Effector CD4-positive, alpha-beta T cell (primary cell): ENCODE measurements at regions not wholly inside any gene's neighbourhood (a gene's known extent, or its start where the extent isn't known, plus 50 kb on each side); places are given as distances from the start of the nearest gene placed in this dataset.
"Not testable (repeated sequence)": the region's sequence is repeated elsewhere in the genome, so short reads cannot be mapped to it uniquely, and the experiment has no call there.

ENCODE experiments used
- DNase-seq: peaks from one replicate; pipeline ENCODE4 v3.0.0-alpha.2; 2020

DNA sequence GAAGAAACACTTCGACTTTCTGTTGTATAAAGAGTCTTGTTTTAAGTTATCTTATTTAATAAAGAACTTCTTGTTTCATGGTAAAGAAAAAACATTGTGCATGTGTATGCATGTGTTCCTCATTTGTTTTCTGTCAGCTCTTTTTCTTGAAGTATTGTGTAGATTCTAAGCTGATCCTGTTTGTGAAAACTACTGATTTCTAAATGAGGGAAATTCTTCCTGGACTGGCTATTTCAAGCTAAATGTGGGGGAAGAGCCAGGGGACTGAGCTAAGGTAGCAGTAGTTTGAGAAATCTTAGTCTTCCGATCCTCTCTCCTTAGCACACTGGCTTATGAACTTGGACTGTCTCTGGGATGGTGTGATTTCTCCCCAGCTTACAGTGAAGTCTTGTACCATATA is 56.4 kb upstream of the RBMS1 start:
- no peak for DNase-seq

DNA sequence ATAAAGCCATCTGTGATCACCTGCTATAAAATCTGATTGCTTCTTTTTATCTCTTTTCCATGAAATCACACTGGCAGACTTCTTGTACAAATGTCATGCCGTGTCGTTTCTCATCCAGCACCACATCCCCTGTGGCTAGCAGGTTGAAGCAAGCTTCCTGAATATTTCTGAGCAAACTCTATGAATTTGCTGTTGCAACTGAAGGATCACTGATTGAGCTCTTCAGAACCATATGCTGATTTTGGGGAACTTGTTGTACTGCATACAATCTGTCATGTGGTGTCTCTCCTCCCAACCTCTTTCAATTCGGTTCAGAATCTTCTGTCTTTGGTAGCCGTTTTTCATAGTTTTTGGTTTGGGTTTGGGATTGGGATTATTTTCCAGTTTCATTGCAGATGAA is 57.7 kb upstream of the RBMS1 start:
- DNase-seq, result no peak

DNA sequence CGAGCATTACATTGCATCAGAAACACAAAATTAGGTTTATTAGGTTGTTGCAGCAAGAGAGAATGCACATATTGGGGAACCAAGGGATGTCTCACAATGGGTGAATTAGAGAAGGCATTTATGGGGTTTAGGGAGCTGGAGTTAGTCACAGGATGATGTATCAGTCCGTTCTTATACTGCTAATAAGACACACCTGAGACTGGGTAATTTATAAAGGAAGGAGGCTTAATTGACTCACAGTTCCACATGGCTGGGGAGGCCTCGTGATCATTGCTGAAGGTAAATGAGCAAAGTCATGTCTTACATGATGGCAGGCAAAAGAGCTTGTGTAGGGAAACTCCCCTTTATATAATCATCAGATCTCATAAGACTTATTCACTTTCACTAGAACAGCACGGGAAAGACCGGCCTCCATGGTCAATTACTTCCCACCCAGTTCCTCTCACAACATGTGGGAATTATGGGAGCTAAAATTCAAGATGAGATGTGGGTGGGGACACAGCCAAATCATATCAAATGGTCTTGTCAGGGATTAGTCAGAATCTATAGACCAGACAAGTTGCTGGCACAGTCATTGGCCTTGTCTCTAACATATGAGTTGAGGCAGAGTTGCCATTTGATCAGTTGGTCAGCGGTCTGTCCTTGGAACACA is 61.9 kb upstream of the RBMS1 start:
- DNase-seq, result no peak

DNA sequence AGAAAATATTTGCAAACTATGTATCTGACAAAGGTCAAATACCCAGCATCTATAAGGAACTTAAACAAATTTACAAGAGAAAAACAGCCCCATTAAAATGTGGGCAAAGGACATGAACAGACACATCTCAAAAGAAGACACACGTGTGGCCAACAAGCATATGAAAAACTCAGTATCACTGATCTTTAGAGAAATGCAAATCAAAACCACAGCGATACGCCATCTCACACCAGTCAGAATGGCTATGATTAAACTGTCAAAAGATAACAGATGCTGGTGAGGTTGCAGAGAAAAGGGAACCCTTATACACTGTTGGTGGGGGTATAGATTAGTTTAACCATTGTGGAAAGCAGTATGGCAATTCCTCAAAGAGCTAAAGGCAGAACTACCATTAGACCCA is 64.3 kb upstream of the RBMS1 start:
- no peak for DNase-seq

DNA sequence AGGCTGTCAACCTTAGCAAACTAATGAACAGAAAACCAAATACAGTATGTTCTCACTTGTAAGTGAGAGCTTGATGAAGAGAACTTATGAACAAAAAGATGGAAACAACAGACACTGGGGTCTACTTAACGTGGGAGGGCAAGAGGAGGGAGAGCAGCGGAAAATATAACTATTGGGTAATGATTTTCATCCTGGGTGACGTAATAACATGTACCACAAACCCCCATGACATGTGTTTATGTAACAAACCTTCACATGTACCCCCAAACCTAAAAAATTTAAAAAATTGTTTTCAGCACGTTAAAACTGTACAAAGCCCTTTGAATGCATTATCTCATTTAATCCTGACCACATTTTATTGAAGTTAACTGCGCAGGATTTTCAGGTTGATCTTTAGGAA is 64.9 kb upstream of the RBMS1 start:
- no peak for DNase-seq

DNA sequence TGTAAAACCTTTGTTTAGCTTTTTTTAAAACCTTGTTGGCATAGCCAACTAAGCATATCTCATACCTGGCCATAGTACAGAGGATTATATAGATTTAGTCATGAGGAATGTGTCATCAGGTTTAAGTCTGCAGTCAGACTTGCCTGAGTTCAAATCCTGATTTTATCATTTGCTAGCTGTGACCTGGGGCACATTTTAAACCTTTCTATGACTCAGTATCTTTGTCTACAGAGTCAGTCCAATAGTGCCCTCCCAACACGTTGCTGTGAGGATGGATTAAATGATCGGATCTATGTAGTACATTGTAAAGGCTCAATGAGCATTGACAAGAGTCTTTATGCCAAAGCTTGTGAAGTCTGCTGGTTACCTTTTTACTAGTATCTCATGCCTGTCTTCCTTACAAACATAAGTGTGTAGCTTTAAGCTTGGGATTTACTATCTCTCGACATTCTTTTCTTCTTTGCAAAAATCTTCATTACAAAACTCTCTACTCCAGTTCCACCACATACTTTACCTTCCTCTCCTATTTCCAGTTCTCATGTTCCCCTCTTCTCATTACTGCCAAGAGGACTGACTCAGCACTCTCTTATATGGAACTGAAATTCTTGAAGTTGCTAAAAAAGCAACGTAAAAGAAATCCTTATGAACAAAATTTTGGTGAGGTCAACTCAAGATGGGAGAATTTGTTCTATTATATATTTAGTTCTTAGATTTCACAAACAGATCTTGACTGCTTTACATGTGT is 68.1 kb upstream of the RBMS1 start:
- DNase-seq, result no peak

DNA sequence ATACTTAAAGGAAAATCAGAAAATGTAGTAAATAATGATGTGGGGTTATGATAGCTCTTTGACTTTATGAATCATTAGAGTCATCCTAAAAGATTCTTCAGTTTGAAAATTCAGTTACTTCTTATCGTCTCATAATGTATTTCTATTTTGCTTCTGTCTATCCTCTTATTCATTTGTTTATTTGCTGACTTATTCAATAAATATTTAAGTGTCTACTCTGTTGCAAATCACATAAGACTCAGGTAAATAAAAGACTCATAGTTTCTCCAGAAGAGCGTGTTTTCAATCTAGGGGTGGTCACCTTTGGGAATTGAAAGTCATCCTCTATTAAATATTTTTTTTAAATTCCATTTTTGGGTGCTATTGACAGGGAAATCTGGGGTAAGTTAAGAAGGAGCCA is 69.1 kb upstream of the RBMS1 start:
- no peak for DNase-seq

DNA sequence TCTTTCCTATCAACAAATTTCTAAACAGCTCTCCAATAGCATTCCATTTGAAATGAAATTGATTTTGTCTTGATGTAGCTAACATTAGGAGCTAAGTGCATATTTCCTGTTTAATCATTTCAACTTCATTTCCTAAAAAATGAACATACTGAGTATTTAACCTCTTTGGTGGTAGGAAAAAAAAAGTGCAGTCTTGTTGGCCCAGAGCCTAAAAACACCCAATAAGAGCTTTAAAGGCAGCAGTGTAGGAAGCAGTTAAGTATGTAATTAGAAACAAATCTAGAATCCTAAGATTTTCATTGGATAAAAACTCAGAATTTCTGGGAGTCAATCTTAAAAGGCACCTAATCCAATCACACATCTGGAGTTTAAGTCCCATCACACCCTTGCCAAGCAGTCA is 71.0 kb upstream of the RBMS1 start:
- DNase-seq, result no peak

DNA sequence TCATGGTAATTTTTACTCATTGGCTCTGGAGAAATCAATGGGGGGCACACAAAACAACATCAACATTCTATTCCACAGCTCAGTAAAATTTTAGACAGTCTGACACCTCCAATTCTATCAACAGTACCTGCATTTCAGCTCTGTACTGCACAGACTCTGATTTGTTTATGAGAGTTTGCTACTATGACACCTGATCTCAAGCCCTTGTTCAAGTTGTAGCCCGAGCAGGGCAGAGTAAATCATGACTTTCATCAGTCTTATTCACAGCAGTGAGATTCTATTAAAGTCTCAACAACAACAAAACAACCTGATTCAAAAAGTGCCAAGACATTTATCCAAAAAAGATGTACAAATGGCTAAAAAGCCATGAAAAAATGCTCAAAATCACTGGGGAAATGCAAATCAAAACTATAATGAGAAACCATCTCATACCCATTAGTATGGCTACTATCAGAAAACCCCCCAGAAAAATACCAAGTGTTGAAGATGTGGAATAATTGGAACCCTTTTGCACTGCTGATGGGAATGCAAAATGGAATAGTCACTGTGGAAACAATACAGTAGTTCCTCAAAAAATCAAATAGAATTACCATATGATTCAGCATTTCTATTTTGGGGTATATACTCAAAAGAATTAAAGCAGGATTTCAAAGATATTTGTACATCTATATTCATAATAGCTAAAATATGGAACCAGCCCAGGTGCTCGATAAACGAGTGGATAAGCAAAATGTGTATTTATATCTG is 71.7 kb upstream of the RBMS1 start:
- no peak for DNase-seq

DNA sequence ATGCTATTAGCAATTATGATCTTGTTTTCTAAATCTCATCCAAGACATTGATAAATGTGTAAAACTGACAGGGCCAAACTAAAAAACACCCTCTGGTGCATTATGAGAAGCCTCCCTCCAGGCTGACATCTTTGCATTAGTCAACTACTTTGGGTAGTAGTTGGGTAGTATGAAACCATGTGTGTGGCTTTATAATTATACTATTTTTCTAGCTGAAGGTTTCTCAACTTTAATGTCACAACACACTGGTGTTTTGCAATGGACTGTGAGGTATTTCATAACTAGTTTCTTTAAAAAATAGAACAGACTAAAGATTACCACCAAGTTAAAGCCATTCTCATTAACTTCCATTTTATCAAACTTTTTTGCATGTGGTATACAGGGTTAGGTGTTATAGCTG is 73.1 kb upstream of the RBMS1 start:
- no peak for DNase-seq

DNA sequence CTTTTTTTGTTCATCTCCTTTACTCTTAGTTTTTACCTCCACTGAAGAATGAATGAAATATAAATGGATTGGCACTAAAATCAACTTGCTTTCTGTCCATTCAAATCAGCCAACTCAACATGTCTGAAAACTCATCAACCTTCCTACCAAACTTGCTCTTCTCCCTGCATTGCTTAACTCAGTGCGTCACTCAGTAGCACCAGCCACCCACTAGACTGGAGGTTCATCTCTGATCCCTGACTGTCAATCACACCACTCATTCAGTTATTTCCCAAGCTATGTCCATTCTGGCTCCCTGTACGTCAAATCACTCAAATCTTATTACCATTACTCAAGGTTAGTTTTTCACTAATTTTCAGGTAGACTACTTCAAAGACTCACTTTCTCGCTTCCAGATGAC is 75.2 kb upstream of the RBMS1 start:
- DNase-seq, result no peak

DNA sequence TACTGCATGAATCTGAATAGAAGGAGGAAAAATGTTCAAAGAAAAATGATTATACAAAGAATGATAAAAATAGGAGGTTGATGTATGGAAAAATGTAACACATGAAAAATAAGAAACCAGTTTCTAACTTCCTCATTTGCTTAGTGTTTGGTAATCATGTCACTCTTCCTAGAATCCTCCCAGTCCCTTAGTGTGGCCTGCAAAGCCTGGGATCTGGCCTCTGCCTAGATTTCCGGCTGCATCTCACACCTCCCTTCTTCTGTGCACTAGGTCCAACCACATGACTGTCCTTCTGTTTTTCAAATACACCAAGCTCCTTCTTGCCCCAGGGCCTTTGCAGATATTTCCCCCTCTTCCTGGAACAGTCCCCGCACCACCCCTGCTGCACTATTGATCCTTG is 76.8 kb upstream of the RBMS1 start:
- no peak for DNase-seq

DNA sequence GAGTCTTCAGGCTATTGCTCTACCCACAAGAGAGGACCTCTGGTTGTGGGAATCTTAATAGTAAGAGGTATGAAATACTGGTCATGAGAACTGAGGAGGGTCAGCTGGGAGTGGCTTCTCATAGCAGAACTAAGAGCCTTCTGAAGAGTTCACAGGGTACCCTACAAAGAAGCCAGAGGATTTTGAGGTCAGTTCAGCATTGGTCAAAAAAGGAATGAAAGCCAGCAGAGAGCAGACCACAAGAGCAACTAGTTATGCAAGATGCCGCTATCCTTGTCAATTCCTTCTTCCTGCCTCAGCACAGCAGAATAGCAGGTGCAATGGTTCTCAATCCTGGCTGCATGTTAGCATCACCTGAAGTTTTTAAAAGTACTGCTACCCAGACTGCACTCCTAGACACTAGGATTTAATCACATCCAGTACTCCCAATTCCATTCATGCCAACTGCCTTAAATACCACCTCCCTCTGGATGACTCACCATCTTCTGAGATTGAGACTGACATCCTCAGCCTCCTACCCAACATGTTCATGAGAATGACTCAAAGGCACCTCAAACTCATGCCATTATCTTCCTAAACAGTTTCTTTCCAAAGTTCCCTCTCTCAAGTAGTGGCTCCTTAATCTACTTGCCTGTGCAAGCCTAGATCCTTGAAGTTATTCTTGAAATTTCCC is 81.0 kb upstream of the RBMS1 start:
- no peak for DNase-seq

DNA sequence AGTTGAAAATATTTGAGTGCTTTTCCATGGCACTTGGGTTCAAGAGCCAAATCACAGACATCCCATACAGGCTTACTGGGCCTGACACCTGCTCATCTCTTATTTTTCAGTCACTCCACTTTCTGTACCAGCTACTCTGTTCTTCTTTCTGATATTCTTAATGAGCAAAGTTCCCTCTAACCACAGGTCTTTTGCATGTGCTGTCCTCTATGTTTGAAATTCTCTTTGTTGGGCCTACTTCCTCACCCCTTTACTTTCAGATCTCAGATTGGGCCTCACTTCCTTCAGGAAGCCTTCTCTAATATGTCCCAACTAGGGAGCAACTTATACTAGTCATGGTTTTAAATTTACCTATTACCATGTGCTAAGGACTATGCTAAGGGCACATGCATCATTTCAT is 81.8 kb upstream of the RBMS1 start:
- no peak for DNase-seq

DNA sequence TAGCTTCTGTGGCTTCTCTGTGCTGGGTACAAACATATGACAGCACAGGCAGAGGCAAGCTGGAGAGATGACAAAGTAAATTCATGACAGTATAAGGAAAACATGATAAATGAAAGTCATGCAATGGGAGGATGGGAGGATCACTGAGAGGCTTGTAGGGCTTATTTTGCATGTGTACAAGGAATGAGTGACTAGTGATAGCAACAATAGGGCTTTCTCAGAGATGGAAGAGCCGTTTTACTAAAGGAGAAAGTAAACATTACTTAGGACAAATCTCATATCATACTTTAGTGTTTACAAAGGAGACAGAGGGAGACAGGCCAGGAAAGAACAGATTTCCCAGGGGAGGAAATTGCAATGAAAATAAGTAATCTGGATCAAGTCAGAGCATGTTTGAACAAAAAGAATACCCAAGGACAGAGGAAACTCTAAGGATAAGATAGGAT is 82.5 kb upstream of the RBMS1 start:
- no peak for DNase-seq

DNA sequence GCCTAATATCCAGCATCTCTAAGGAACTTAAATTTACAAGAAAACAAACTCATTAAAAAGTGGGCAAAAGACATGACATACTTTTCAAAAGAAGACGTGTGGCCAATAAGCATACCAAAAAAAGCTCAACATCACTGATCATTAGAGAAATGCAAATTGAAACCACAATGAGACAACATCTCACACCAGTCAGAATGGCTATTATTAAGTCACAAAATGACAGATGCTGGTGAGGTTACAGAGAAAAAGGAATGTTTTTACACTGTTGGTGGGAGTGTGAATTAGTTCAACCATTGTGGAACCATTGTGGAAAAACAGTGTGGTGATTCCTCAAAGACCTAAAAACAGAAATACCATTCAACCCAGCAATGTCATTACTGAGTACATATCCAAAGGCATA is 83.5 kb upstream of the RBMS1 start:
- DNase-seq, result not testable (repeated sequence)

DNA sequence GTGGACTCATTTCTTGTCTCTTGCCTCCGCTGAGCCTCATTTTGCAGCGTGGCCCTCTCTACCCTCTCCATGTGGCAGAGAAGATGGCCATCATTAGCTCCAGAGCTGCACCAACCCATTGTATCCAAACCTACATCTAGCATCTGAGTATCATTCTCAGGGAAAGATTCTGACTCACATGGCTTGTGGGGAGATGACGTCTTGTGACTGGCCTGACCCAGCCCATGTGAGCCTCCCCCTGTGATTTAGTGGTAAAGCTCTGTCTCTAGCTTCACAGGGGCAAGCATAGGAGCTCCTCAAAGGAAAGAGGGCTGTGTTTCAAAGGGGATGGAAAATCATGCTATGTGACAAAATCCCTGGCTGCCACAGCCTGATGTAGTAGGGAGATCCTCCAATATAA is 87.4 kb upstream of the RBMS1 start:
- no peak for DNase-seq

DNA sequence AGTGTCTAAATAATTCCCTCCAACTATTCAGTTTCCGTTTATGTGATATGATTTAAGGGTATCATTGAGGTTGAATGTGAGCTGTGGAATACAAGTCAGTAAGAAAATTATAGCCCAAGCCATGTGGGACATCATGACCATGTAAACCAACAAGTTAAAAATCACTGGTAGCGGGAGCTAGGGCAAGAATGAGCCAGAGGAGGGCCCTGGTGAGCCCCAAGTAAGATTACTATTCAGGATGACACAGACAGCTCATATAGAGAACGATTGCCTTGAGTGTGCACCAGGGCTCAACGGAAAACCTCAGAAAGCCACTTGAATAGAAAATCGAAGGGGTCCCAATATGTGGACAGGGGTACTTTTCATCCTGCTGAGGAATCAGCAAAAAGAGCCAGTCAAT is 87.8 kb upstream of the RBMS1 start:
- no peak for DNase-seq

DNA sequence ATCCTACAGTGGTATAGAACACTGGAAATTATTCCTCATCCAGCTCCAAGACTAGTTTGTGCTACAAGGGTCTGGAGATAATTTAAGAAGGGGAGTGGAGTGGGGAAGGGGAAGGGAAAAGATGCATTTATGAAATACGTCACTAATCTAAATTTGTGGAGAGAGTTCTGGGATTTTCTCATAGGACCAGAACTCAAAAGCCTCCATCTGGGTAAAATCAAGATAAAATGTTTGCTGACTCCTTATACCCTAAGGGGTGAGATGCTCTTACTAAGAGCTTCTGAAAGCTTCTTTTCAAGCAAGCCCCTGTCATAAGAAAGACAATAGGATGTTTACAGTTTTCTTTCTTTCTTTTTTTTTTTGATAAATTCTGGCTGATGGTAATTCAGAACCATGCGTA is 88.5 kb upstream of the RBMS1 start:
- no peak for DNase-seq

DNA sequence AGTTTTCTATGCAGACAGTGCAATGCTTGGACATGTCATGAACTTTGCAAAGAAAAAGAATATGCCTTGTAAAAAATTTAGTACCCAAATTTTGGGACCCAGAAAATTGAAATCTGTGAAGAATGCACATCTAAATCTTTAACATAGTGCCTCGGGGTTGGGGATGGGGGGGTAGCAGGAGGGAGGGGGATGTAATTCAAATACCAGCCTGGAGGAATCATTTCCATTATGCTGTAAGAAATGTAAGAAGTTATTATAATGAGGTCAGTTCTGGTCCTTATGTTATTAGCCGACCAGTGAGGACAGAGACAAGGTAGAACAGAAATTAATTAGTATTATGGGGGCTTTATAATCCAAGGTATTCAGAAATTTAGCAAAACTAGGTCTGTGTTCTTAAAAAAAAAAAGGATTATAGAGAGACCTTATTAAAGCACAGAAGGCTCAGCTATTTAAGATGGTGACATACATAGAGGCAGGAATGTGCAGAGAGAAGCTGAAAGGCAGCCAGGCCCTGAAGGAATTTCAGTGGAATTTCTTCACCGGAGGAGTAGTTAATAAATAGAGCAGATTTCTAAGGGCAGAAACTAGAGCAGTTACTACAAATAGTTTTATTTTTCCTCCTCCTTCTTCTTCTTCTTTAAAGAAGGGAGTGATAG is 89.0 kb upstream of the RBMS1 start:
- no peak for DNase-seq

DNA sequence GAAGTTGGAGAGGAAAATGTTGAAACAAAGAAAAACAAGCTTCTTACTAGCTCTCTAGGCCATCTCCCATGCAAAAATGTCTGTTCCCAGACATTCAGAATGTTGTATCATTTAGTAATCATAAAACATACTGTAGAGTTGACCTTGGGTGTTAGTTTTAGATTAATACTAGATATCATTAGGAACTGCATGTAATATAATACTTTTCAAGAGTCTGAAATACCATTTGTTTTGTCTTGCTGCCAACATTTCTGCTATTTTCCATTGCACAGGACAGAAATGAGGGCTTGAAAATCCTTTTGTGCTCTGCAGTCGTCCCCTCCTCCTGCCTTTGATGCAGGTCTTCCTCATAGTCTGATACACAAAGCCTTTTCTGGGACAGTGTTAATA is 89.5 kb upstream of the RBMS1 start:
- DNase-seq, result no peak

DNA sequence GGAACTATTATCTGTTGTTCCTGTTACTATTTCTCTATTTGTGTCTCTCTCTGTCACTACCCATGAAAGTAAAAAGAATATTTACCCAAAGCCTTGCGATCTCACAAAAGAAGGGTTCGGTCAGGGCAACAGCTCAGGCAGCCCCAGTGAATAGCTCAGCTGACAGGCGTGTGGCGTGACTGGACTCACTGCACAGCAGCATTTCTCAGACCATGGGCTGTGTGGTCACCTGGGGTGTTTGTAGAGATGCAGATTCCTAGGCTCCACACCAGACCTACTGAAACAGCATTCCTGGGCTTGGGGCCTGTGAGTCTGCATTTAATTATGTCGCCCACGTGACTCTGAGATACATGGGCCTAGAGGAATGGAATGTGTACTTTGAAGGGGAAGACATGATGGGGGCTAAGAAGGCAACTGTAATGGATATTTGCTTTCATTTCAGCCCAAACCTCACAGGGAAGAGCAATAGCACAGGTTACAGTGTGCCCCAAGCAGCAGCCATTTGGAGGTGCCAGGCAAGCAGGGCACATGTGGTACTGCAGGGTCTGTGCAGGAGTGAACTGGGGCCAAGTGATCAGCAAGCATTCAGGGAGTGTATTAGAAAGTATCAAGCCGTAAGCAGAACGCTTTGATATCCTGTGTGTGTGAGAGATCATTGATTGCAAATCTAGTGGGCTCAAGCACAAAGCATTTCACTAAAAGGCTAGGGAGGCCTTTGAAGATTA is 90.4 kb upstream of the RBMS1 start:
- no peak for DNase-seq
